ENCODE measurements at regions not wholly inside any gene's neighbourhood (a gene's known extent, or its start where the extent isn't known, plus 50 kb on each side); places are given as distances from the start of the nearest gene placed in this dataset.
"Not testable (repeated sequence)": the region's sequence is repeated elsewhere in the genome, so short reads cannot be mapped to it uniquely, and the experiment has no call there.

- TF ChIP-seq, protein P1, sequence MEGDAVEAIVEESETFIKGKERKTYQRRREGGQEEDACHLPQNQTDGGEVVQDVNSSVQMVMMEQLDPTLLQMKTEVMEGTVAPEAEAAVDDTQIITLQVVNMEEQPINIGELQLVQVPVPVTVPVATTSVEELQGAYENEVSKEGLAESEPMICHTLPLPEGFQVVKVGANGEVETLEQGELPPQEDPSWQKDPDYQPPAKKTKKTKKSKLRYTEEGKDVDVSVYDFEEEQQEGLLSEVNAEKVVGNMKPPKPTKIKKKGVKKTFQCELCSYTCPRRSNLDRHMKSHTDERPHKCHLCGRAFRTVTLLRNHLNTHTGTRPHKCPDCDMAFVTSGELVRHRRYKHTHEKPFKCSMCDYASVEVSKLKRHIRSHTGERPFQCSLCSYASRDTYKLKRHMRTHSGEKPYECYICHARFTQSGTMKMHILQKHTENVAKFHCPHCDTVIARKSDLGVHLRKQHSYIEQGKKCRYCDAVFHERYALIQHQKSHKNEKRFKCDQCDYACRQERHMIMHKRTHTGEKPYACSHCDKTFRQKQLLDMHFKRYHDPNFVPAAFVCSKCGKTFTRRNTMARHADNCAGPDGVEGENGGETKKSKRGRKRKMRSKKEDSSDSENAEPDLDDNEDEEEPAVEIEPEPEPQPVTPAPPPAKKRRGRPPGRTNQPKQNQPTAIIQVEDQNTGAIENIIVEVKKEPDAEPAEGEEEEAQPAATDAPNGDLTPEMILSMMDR (IDR thresholded peaks at IDR 0.05), result not testable (repeated sequence)
- TF ChIP-seq POLR2A (IDR thresholded peaks at IDR 0.05), result not testable (repeated sequence)
Measured at GRCh38 chr9:63823375-63824201, 1461.4 kb downstream of the FOXD4L5 start.
